Activated CD8-positive, alpha-beta T cell treated with anti-CD3 and anti-CD28 coated beads for 36 hours (primary cell): ENCODE measurements at regions not wholly inside any gene's neighbourhood (a gene's known extent, or its start where the extent isn't known, plus 50 kb on each side); places are given as distances from the start of the nearest gene placed in this dataset.

Source experiments
- ATAC-seq: fragments of 200-7000 bp; cut with Tn5 transposase; one replicate; pipeline ENCODE4 v1.10.0; 2021; ENCODE audit warnings: mild to moderate bottlenecking, moderate library complexity
- CTCF ChIA-PET: fragments of 350-600 bp; sonication (Branson Sonifier 250); formaldehyde crosslinking; loops from one replicate; lab custom pipeline; 2021; ENCODE audit warnings: antibody characterized with exemption; lab: Charles Lee
- POLR2A ChIA-PET: fragments of 350-600 bp; sonication (Branson Sonifier 250); formaldehyde crosslinking; loops from one replicate; lab custom pipeline; 2021; ENCODE audit warnings: antibody characterized with exemption; lab: Charles Lee
- DNase-seq: peaks from one replicate; pipeline ENCODE4 v3.0.0-alpha.2; 2020
- H3K27ac Mint-ChIP-seq: one replicate; pipeline ENCODE4 v1.8.0; 2021; ENCODE audit warnings: mild to moderate bottlenecking, mixed read lengths
- H3K27me3 Mint-ChIP-seq: one replicate; pipeline ENCODE4 v1.8.0; 2021; ENCODE audit warnings: mixed read lengths
- H3K36me3 Mint-ChIP-seq: one replicate; pipeline ENCODE4 v1.8.0; 2021; ENCODE audit warnings: low read depth, mixed read lengths
- H3K4me1 Mint-ChIP-seq: one replicate; pipeline ENCODE4 v1.8.0; 2021; ENCODE audit warnings: low read depth, mixed read lengths
- H3K4me3 Mint-ChIP-seq: one replicate; pipeline ENCODE4 v1.8.0; 2021; ENCODE audit warnings: mild to moderate bottlenecking, moderate library complexity, mixed read lengths
- H3K9me3 Mint-ChIP-seq: one replicate; pipeline ENCODE4 v1.8.0; 2021; ENCODE audit warnings: mixed read lengths
- CTCF ChIP-seq: fragments of 200-600 bp; IDR thresholded peaks from one replicate; pipeline ENCODE4 v1.8.0; 2022; ENCODE audit warnings: antibody characterized with exemption, mild to moderate bottlenecking
- intact Hi-C: fragments of 100-400 bp; cut with micrococcal nuclease; formaldehyde crosslinking; loops from one replicate; pipeline ENCODE4 v1.10.0; 2022

GRCh38 chr2:122219504-122219903 lies 464.1 kb downstream of the TSN start:
- Mint-ChIP-seq H3K27me3 (no peaks in the 10 kb centered on the region), H3K4me1 (no peaks in the 10 kb centered on the region), H3K36me3 (no peaks in the 10 kb centered on the region), H3K27ac (no peak overlapping the region), H3K9me3 (peaks cover 2% of the 10 kb centered on the region), H3K4me3 (no peak overlapping the region)
- ATAC-seq (no peak), DNase-seq (no peak)
- intact Hi-C loops, result no loop called here
- TF ChIP-seq CTCF, result no peak
- ChIA-PET CTCF (no interaction called here), POLR2A (no interaction called here)

GRCh38 chr2:122221665-122222064 lies 466.2 kb downstream of the TSN start:
- intact Hi-C loops, result no loop called here
- CTCF ChIA-PET, result no interaction called here

GRCh38 chr2:122231296-122231695 lies 475.8 kb downstream of the TSN start:
- no peaks in the 10 kb centered on the region for H3K9me3 Mint-ChIP-seq
- DNase-seq (no peak), ATAC-seq (no peak)
- no peaks in the 10 kb centered on the region for H3K27me3 Mint-ChIP-seq
- intact Hi-C loops, result no loop called here
- no peak for TF ChIP-seq CTCF
- H3K4me1 Mint-ChIP-seq, result no peaks in the 10 kb centered on the region
- ChIA-PET CTCF (no interaction called here), POLR2A (no interaction called here)
- H3K27ac Mint-ChIP-seq, result no peak overlapping the region
- no peak overlapping the region for H3K4me3 Mint-ChIP-seq
- no peaks in the 10 kb centered on the region for H3K36me3 Mint-ChIP-seq

More at GRCh38 chr2:122221665-122222064, 466.2 kb downstream of the TSN start:
- ATAC-seq (no peak), DNase-seq (no peak)
- no peak for TF ChIP-seq CTCF
- H3K4me1 Mint-ChIP-seq, result no peaks in the 10 kb centered on the region
- POLR2A ChIA-PET, result no interaction called here
- no peak overlapping the region for H3K27ac Mint-ChIP-seq
- H3K4me3 Mint-ChIP-seq, result no peak overlapping the region
- no peaks in the 10 kb centered on the region for H3K27me3 Mint-ChIP-seq
- H3K9me3 Mint-ChIP-seq, result peaks cover 2% of the 10 kb centered on the region
- H3K36me3 Mint-ChIP-seq, result no peaks in the 10 kb centered on the region

- H3K27me3 Mint-ChIP-seq, result no peaks in the 10 kb centered on the region
- no peaks in the 10 kb centered on the region for H3K36me3 Mint-ChIP-seq
Observed at GRCh38 chr2:122233372-122233771, 477.9 kb downstream of the TSN start.

More at GRCh38 chr2:122233372-122233771, 477.9 kb downstream of the TSN start:
- Mint-ChIP-seq H3K9me3 (no peaks in the 10 kb centered on the region), H3K4me3 (no peak overlapping the region), H3K4me1 (no peaks in the 10 kb centered on the region), H3K27ac (no peak overlapping the region)
- CTCF ChIA-PET, result no interaction called here
- ATAC-seq, result no peak
- no peak for TF ChIP-seq CTCF
- intact Hi-C loops, result no loop called here
- POLR2A ChIA-PET, result no interaction called here
- DNase-seq, result no peak
